PC-9 (cell line): ENCODE measurements at regions not wholly inside any gene's neighbourhood (a gene's known extent, or its start where the extent isn't known, plus 50 kb on each side); places are given as distances from the start of the nearest gene placed in this dataset.
A peak's percentile ranks its signal among the peaks of the same experiment; 100 is the strongest.
"Not testable (repeated sequence)": the region's sequence is repeated elsewhere in the genome, so short reads cannot be mapped to it uniquely, and the experiment has no call there.

Experiments used
- BruUV-seq: library from RNA; stranded (reverse); fragments of 400-500 nt; replicated peaks from 2 replicates; lab custom pipeline; 2021; lab: Mats Ljungman, UMichigan
- CTCF ChIA-PET: fragments of 300-600 bp; sonication (Branson Sonifier 250); formaldehyde crosslinking; loops from one replicate; lab custom pipeline; 2022; ENCODE audit warnings: antibody characterized with exemption; lab: Charles Lee
- POLR2A ChIA-PET: fragments of 300-600 bp; sonication (Branson Sonifier 250); formaldehyde crosslinking; loops from one replicate; lab custom pipeline; 2022; ENCODE audit warnings: antibody characterized with exemption; ENCODE audit not compliant: unreplicated experiment; lab: Charles Lee
- DNase-seq, 2 experiments: peaks; one replicate each; pipeline versions ENCODE4 v3.0.0 to v3.0.0-alpha.2; 2015 to 2022; ENCODE audit warnings: mixed read lengths in 1 of 2
- H2AFZ ChIP-seq: fragments of 200-600 bp; sonication (generic); 2 replicates; pipeline ENCODE4 v1.8.1; 2017; ENCODE audit warnings: antibody characterized with exemption
- H3F3A ChIP-seq: fragments of 200-600 bp; sonication (generic); 2 replicates; pipeline ENCODE4 v1.8.1; 2017; ENCODE audit warnings: antibody characterized with exemption, mild to moderate bottlenecking, low read depth; ENCODE audit not compliant: insufficient read depth
- H3K27ac ChIP-seq: fragments of 200-600 bp; sonication (generic); 2 replicates; pipeline ENCODE4 v1.6.1; 2016; ENCODE audit warnings: mixed run types
- H3K27me3 ChIP-seq: fragments of 200-600 bp; sonication (generic); 2 replicates; pipeline ENCODE4 v1.6.1; 2016; ENCODE audit warnings: low read depth, mixed run types; ENCODE audit not compliant: insufficient read depth
- H3K36me3 ChIP-seq: fragments of 200-600 bp; sonication (generic); 2 replicates; pipeline ENCODE4 v1.6.1; 2016; ENCODE audit warnings: low read depth, mixed run types
- H3K4me1 ChIP-seq: fragments of 200-600 bp; sonication (generic); replicated peaks from 2 replicates; pipeline ENCODE4 v1.6.1; 2016; ENCODE audit warnings: mixed run types; ENCODE audit not compliant: insufficient read depth
- H3K4me2 ChIP-seq: fragments of 200-600 bp; sonication (generic); 2 replicates; pipeline ENCODE4 v1.6.1; 2017; ENCODE audit warnings: mixed run types
- H3K4me3 ChIP-seq: fragments of 200-600 bp; sonication (generic); 2 replicates; pipeline ENCODE4 v1.6.1; 2016; ENCODE audit warnings: mixed run types
- H3K79me2 ChIP-seq: fragments of 200-600 bp; sonication (generic); 2 replicates; pipeline ENCODE4 v1.6.1; 2017; ENCODE audit warnings: low read depth, mixed run types
- H3K9me2 ChIP-seq: fragments of 200-600 bp; sonication (generic); 2 replicates; pipeline ENCODE4 v1.8.1; 2017; ENCODE audit warnings: mild to moderate bottlenecking; ENCODE audit not compliant: insufficient read depth
- H3K9me3 ChIP-seq: fragments of 200-600 bp; sonication (generic); 2 replicates; pipeline ENCODE4 v1.8.1; 2016; ENCODE audit warnings: low read depth; ENCODE audit not compliant: insufficient read depth
- H4K20me1 ChIP-seq: fragments of 200-600 bp; sonication (generic); 2 replicates; pipeline ENCODE4 v1.8.1; 2017; ENCODE audit not compliant: insufficient read depth
- intact Hi-C: fragments of 100-400 bp; cut with micrococcal nuclease; formaldehyde crosslinking; loops from one replicate; pipeline ENCODE4 v1.10.0; 2022; ENCODE audit not compliant: unreplicated experiment

DNA sequence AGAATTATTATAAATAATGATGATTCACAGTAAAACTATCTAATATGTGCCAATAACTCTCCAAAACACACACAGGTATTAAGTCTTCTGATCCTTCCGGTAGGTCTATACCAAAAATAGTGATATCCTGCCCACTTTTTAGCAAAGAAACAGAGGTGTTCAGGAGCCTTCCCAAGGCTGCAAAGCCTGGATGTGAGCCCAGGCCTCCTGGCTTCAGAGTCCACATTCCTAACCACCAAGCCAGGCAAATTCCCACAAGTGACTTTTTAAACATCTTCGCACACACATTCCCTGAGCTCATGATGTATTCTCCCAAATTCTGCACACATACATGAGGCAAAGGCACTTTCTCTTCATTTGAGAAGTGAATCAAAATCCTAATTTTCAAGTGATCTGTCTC, 376.6 kb downstream of the BCL2L11 start:
- H3K9me2 ChIP-seq, H3F3A ChIP-seq, POLR2A ChIA-PET, H4K20me1 ChIP-seq, BruUV-seq, H3K27me3 ChIP-seq, CTCF ChIA-PET, H3K4me3 ChIP-seq, H2AFZ ChIP-seq, H3K4me2 ChIP-seq, H3K36me3 ChIP-seq, H3K9me3 ChIP-seq: not testable (repeated sequence)
- Histone ChIP-seq H3K79me2 (peaks cover 16% of the 10 kb centered on the region), H3K27ac (peak overlapping the region; percentile 97), H3K4me1 (peaks cover 28% of the 10 kb centered on the region)
- intact Hi-C loops: loop anchor here (10.0 kb wide), 1 partner anchor 158 kb away; no protein-coding TSS in a partner anchor
- DNase-seq: peak in 1 of 2 experiments; percentile 75

GRCh38 chr2:111500536-111501062, 379.9 kb downstream of the BCL2L11 start:
- BruUV-seq, H3K36me3 ChIP-seq, intact Hi-C loops: not testable (repeated sequence)

GRCh38 chr2:111503844-111504570, 380.0 kb downstream of the ANAPC1 start:
- H3K9me3 ChIP-seq, H3K4me2 ChIP-seq, DNase-seq, H4K20me1 ChIP-seq, intact Hi-C loops, H3F3A ChIP-seq, CTCF ChIA-PET, H3K36me3 ChIP-seq, H3K4me3 ChIP-seq, H2AFZ ChIP-seq, H3K27me3 ChIP-seq, BruUV-seq, H3K4me1 ChIP-seq, POLR2A ChIA-PET, H3K9me2 ChIP-seq, H3K79me2 ChIP-seq: not testable (repeated sequence)
- peak overlapping the region; percentile 68 for H3K27ac ChIP-seq

More at GRCh38 chr2:111500536-111501062, 379.9 kb downstream of the BCL2L11 start:
- DNase-seq, POLR2A ChIA-PET, H3K9me2 ChIP-seq, H3F3A ChIP-seq, H2AFZ ChIP-seq, CTCF ChIA-PET, H3K27ac ChIP-seq, H4K20me1 ChIP-seq, H3K4me2 ChIP-seq, H3K9me3 ChIP-seq, H3K4me3 ChIP-seq, H3K27me3 ChIP-seq, H3K79me2 ChIP-seq: not testable (repeated sequence)
- peaks cover 24% of the 10 kb centered on the region for H3K4me1 ChIP-seq

DNA sequence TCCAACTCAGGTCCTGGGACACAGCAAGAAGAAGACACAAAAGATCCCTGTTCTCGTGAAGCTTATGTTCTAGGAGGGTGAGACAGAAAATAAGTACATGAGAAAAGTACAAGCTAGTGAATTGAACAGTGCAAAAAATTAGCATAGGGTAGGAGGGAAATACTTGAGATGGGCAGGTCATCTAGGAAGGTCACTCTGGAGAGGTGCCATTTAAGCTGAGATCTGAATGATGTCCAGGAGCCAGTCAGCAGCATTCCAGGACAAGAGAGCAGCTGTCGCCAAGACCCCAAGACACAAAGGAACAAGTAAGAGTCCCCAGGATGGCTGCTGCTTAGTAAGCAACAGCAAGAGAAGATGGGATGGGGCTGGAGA, 379.4 kb downstream of the ANAPC1 start:
- H3K4me3 ChIP-seq, POLR2A ChIA-PET, intact Hi-C loops, H3K9me3 ChIP-seq, H3K9me2 ChIP-seq, H4K20me1 ChIP-seq, H3K27me3 ChIP-seq, H3F3A ChIP-seq, H3K36me3 ChIP-seq, H3K4me1 ChIP-seq, H2AFZ ChIP-seq, DNase-seq, CTCF ChIA-PET, H3K79me2 ChIP-seq, H3K4me2 ChIP-seq: not testable (repeated sequence)
- peak overlapping the region; percentile 68 for H3K27ac ChIP-seq
- BruUV-seq: TSS peak; percentile 61

- not testable (repeated sequence) for H3K79me2 ChIP-seq
Measured at GRCh38 chr2:111505267-111505666, 378.7 kb downstream of the ANAPC1 start.

DNA sequence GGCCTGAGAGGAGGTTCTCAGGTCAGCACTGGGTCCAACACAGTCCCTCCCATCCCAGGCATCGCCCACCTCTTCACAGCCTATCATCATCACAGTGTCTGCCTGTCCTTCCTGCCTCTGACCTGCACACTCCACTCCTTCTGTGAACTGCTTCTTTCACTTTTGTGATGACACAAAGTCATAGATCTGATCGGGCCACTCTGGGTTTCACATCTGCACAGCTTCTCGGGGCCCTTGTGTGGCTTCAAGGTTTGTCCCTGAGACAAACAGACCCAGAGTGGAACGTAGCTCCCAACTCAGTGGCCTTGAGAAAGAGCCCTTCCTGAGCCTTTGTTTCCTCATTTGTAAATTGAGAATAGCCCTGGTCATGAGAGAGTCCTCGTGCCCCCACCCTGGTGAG, 377.1 kb downstream of the ANAPC1 start:
- DNase-seq, H3K4me3 ChIP-seq, H3K27ac ChIP-seq, H3K79me2 ChIP-seq, H2AFZ ChIP-seq, H3K27me3 ChIP-seq, H3K4me2 ChIP-seq, BruUV-seq, CTCF ChIA-PET, H3K9me3 ChIP-seq, intact Hi-C loops, H4K20me1 ChIP-seq, POLR2A ChIA-PET, H3F3A ChIP-seq, H3K36me3 ChIP-seq, H3K9me2 ChIP-seq, H3K4me1 ChIP-seq: not testable (repeated sequence)

More at GRCh38 chr2:111505267-111505666, 378.7 kb downstream of the ANAPC1 start:
- BruUV-seq, H3F3A ChIP-seq, H4K20me1 ChIP-seq, H3K4me1 ChIP-seq, CTCF ChIA-PET, DNase-seq, H3K4me3 ChIP-seq, intact Hi-C loops, H3K9me3 ChIP-seq, H3K27me3 ChIP-seq, POLR2A ChIA-PET, H3K4me2 ChIP-seq, H2AFZ ChIP-seq, H3K9me2 ChIP-seq, H3K27ac ChIP-seq, H3K36me3 ChIP-seq: not testable (repeated sequence)

- H3K9me3 ChIP-seq, H2AFZ ChIP-seq, H3K4me2 ChIP-seq, H3K9me2 ChIP-seq, intact Hi-C loops, DNase-seq, BruUV-seq, H3K4me1 ChIP-seq, H3K27me3 ChIP-seq, POLR2A ChIA-PET, H3K36me3 ChIP-seq, H4K20me1 ChIP-seq, H3K27ac ChIP-seq, H3K4me3 ChIP-seq, H3K79me2 ChIP-seq, H3F3A ChIP-seq, CTCF ChIA-PET: not testable (repeated sequence)
Measured at GRCh38 chr2:111509225-111509869, 374.6 kb downstream of the ANAPC1 start.
